T47D (cell line): ENCODE measurements at regions not wholly inside any gene's neighbourhood (a gene's known extent, or its start where the extent isn't known, plus 50 kb on each side); places are given as distances from the start of the nearest gene placed in this dataset.
"Not testable (repeated sequence)": the region's sequence is repeated elsewhere in the genome, so short reads cannot be mapped to it uniquely, and the experiment has no call there.

Experiments
- DNase-seq, 2 experiments: peaks; one replicate each; pipeline versions ENCODE4 v3.0.0 to v3.0.0-alpha.2; 2011 to 2012; ENCODE audit warnings: low read depth in 1 of 2, low spot score in 1 of 2
- JUND ChIP-seq: IDR thresholded peaks from 2 replicates; pipeline ENCODE4 v1.6.1; 2012; ENCODE audit warnings: low read depth
- in situ Hi-C: cut with HindIII; loops from 2 replicates; pipeline ENCODE4 v1.10.0; 2016; ENCODE audit warnings: low sequenced_read_pairs, low pct_unique_long_range_greater_than_20kb

DNA sequence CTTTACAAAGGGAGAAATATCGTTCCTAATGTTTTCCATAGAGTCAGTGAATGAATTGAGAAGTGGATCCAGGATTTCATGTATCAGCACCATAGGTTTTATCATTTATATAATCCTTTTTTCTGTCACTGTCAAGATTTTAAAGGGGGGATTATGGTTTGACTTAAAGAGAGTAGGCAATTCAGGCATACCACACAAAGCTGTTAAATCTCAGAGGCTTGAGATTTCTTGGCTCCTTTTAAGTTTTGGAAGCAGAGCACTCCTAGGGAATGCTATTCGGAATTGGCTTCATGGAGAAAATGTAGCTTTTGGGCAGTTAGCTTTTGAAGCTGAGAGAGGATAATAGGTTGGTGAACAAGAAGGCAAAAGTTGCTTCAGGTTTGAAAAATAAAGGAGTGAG, 274.7 kb downstream of the SOX4 start:
- TF ChIP-seq JUND: no peak
- no peak for DNase-seq
- in situ Hi-C loops: no loop called here

DNA sequence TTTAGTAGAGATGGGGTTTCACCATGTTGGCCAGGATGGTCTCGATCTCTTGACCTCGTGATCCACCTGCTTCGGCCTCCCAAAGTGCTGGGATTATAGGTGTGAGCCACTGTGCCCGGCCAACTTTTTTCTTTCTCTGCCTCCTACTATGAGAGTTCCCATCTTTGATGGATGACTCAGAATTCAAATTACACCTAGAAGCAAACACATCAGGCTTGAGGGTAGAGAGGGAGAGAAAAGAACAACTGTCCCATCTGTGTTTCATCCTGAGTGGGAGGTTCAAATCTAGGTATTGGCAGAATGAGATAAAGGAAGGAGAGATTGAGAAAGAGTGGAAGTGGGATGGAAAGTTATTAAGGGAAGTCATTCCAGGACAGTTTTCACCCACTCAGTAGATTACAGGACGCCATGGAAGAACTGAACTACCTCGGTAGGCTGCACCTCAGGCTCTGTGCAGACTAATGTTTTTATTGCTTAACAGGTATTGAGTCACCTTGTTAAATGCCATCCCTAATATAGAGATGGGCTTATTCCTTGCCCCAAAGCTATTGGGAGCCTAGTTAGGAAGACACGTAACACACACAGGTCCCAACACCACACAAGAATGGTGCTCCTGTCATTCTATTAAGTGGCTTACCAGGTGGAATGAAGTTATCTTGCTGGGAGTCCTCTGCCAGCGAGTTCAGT, 275.7 kb downstream of the SOX4 start:
- no peak for TF ChIP-seq JUND
- no peak for DNase-seq
- in situ Hi-C loops: no loop called here

DNA sequence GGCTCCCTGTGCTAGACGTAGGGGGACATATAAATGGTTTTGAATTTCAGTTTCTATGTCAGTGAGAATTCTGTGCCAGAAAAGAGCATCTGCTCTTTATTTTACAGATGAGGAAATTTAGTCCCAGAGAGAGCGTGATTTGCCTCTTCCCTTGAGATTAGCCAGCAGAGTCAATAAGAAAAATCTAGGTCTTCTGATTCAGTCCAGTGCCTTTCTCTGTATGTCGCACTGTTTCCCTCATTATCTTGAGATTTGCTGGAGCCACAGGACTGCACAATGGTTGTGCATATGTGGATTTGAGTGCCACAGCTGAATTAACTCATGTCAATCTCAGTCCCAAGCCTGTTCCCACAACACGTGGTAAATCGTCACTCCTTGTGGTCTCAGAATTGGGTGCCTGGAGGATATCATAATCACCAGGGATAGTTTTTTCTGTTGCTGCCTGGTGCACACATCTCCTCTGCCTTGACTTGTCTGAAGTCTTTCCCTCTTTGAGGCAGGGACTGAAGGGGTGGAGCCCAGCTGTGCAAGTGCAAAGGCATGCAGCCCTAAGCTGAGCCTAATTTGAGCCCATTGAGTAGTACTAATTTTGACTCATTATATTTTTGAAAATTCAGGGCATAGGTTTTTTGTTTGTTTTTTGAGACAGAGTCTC, 276.7 kb downstream of the SOX4 start:
- in situ Hi-C loops: no loop called here
- DNase-seq: no peak
- no peak for TF ChIP-seq JUND

DNA sequence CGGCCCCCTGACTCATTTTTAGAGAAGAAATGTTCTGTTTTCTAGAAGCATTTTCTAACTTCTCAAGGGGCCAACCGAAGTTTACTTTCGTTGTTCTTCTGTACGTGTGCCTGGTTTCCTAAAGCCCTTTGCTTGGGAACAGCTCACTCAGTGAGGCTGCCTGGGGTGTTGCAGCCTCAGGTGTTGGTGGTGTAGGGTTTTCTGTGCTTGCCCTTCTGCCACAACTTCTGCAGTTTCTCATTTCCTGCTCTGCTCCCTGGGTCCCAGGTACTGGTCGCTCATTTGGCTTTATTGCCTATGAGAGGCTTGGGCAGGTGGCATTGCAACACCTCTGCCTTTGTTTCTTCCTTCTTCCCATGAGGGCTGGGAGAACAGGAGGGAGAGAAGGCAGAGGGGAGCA, 278.3 kb downstream of the SOX4 start:
- TF ChIP-seq JUND: no peak
- in situ Hi-C loops: no loop called here
- DNase-seq: no peak

DNA sequence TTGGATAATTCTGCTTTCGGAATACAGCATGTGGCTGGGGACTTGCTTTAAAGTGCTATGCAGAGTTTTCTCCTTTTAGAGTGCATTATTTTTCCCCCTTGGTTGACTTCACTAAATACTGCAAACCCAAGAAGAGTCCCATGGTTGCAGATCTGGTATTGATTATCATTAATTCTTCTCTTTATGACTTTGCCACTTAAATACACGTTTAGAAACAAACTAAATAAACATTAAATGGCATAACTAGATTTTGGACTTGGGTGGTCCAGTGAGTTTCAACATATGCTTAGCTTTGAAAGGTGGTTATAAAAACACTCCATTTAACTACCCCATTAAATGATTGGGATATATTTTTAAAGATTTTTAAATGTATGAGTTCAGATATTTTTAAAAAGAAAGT, 279.2 kb downstream of the SOX4 start:
- no peak for DNase-seq
- in situ Hi-C loops: no loop called here
- TF ChIP-seq JUND: no peak

DNA sequence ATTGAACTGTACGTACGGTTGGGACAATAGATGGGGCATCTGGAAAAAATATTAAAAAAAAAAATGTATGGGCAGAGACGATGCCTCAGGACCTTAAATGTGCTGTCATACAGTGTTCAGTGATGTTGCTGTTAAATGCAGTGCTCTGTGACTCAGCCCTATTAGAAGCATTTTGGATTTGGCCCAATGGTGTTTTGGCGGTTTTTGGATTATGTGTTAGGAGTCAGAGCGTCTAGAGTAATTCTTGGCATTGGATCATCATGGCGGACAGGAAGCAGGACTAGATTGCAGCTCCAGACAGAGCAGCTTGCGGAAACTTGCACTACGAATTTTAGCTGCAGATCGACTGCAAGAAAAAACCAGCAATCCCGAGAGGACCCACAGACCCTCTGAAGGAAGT, 280.0 kb downstream of the SOX4 start:
- DNase-seq: no peak
- in situ Hi-C loops: no loop called here
- TF ChIP-seq JUND: no peak

DNA sequence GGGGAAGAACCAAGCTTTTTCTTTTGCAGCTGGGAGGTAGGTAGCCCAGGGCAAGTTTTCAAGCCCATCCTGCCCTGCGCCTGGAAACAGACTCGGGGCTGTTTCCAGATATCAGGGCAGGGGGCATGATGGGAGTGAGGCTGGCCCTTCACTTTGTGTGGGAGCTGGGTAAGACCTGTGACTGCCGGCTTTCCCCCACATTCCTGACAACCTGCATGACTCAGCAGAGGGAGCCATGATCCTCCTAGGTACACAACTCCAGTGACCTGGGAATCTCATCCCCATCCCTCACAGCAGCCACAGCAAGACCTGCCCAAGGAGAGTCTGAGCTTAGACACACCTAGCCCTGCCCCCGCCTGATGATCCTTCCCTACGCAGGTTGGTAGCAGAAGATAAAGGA, 280.8 kb downstream of the SOX4 start:
- no peak for TF ChIP-seq JUND
- no peak for DNase-seq
- in situ Hi-C loops: no loop called here

DNA sequence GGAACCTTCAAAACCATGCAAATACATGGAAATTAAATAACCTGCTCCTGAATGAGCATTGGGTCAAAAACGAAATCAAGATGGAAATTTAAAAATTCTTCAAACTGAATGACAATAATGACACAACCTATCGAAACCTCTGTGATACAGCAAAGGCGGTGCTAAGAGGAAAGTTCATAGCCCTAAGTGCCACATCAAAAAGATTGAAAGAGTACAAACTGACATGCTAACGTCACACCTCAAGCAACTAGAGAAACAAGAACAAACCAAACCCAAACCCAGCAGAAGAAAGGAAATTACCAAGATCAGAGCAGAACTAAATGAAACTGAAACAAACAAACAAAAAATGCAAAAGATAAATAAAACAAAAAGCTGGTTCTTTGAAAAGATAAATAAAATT, 283.5 kb downstream of the SOX4 start:
- in situ Hi-C loops: not testable (repeated sequence)

DNA sequence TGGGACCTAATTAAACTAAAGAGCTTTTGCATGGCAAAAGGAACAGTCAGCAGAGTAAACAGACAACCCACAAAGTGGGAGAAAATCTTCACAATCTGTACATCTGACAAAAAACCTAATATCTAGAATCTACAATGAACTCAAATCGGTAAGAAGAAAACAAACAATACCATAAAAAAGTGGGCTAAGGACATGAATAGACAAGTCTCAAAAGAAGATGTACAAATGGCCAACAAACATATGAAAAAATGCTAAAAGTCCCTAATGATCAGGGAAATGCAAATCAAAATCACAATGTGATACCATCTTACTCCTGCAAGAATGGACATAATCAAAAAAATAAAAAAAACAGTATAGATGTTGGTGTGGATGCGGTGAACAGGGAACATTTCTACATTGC, 286.7 kb downstream of the SOX4 start:
- in situ Hi-C loops, DNase-seq: not testable (repeated sequence)

More for the DNA sequence above, 283.5 kb downstream of the SOX4 start:
- DNase-seq: not testable (repeated sequence)

DNA sequence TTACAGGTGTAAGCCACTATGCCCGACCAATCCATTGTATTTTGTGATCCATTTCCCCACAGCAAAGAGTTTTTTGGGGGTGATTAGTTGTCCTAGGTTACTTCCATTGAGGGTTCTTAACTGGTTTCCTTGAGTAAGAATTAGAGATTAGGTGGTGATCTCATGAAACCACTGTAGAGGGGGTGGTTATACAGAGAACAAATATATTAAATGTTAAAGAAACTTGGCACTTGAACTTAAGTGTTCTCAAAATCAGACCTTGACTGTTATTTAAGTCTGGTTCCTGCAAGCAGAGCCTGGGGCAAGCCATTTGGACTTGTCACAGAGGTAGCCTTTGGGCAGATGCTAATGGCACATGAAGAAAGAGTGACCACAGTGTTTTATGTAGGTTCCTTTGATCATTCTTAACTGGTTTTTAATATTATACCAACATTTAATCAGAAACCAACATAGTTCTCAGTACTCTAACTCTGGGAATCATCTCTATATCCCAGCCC, 288.5 kb downstream of the SOX4 start:
- no peak for DNase-seq
- in situ Hi-C loops: no loop called here
- TF ChIP-seq JUND: no peak

DNA sequence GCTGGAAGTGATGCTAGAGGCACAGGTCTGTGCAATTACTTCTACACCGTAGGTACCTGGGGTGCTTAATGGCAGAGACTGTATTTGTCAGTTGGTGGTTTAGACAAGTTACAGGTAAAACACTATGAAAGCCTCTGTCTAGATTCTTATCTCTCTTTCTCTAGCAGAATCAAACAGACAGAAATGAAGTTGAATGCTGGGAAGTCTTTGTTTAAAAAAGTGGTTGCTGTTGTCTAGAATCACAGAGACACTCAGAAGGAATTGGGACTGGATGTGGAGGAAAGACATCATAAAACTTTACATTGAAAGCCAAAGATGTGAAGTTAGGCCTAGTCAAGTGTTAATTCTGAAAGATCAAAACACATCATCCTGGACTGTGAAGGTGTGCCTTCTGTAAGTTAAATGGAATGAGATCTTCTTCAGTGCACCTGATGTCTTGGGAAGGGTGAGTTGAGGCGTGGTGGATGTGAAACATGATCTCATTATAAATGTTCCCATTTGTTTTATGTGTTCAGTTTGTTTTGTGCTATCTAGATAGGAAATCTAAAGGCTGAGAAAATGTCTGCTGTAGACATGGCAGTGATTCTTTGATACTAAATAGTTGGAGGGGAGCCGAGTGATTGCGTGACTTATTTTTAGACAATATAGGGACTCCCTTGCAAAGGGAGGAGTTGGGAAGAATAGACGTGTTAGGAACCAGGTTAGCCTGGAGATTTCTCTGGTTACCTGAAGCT, 290.2 kb downstream of the SOX4 start:
- no peak for TF ChIP-seq JUND
- in situ Hi-C loops: no loop called here
- DNase-seq: no peak

DNA sequence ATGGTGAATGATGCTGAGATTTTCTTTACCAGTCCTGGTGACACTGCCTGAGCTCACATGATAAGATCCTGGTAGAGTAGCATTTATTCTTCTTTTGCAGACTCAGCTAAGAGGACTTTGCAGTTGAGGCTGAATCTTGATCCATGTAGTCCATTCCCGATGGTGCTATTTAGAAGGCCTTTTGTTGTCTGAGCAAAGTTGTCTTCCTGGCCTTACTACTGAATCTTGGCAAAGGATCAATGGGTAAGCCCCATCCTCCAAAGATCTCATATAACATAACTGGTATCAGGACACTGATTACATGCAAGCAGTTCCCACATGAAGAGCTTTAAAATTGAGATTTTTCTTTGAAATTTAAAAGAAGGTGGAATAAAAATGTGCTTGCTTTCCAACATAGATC, 291.6 kb downstream of the SOX4 start:
- no peak for DNase-seq
- no peak for TF ChIP-seq JUND
- in situ Hi-C loops: no loop called here

DNA sequence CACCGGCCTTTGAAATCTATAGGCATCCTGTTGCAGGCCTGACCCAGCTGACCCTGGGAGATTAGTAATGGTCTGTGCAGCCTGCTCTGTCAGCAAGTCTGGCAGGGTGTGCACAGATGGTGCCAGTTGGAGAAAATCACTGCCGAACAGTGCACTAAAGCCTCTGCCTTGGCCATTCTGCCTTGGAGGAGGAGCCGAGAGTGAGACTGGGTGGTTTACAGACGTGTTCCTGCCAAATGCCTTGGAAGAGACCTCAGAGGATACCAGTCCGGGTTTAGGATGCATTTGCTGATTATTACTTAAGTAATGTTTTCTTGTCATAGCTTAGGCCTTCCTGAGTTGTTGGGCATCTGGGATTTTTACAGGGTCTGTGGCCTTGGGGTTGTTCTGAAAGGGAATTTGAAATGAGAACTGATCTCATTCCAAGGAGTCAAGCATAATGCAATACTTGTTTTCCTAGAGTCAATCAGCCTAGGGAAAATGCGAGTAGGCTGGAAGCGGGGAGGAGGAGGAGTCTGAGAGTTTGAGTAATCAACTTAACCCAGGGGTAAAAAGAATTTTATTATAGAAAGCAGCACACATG, 292.1 kb downstream of the SOX4 start:
- no peak for TF ChIP-seq JUND
- no peak for DNase-seq
- in situ Hi-C loops: no loop called here
